Testis (tissue), 2 donors: ENCODE measurements at regions not wholly inside any gene's neighbourhood (a gene's known extent, or its start where the extent isn't known, plus 50 kb on each side); places are given as distances from the start of the nearest gene placed in this dataset.

ENCODE experiments used
- CTCF ChIP-seq, 3 experiments: fragments of 450-650 bp in 2 of 3; fragments of 200-600 bp in 1 of 3; sonication (generic) in 1 of 3; IDR thresholded peaks; one replicate each; pipeline ENCODE4 v1.5.1; 2016 to 2019; ENCODE audit warnings: antibody characterized with exemption in 3 of 3, mild to moderate bottlenecking in 2 of 3, moderate library complexity in 1 of 3
- POLR2A ChIP-seq: fragments of 450-650 bp; IDR thresholded peaks from one replicate; pipeline ENCODE4 v1.6.1; 2017; ENCODE audit warnings: antibody characterized with exemption, mild to moderate bottlenecking, moderate library complexity

GRCh38 chr11:8333376-8333775 lies 69.7 kb upstream of the LMO1 start:
- no peak for TF ChIP-seq CTCF (IDR thresholded peaks at IDR 0.05)
- no peak for TF ChIP-seq POLR2A
